ENCODE measurements at regions not wholly inside any gene's neighbourhood (a gene's known extent, or its start where the extent isn't known, plus 50 kb on each side); places are given as distances from the start of the nearest gene placed in this dataset.
"Not testable (repeated sequence)": the region's sequence is repeated elsewhere in the genome, so short reads cannot be mapped to it uniquely, and the experiment has no call there.

GRCh38 chr2:120498576-120499394 lies 152.8 kb downstream of the INHBB start:
- no peak for DNase-seq (ENCODE audit: low read depth in 2 of 2)

GRCh38 chr2:120499784-120500495 lies 154.0 kb downstream of the INHBB start:
- DNase-seq (ENCODE audit: low read depth in 2 of 2), result no peak

GRCh38 chr2:120501591-120501990 lies 155.7 kb downstream of the INHBB start:
- DNase-seq (ENCODE audit: low read depth in 2 of 2), result no peak

- DNase-seq (ENCODE audit: low read depth in 2 of 2), result no peak
These were observed 156.4 kb downstream of the INHBB start for GRCh38 chr2:120502357-120502756.

DNA sequence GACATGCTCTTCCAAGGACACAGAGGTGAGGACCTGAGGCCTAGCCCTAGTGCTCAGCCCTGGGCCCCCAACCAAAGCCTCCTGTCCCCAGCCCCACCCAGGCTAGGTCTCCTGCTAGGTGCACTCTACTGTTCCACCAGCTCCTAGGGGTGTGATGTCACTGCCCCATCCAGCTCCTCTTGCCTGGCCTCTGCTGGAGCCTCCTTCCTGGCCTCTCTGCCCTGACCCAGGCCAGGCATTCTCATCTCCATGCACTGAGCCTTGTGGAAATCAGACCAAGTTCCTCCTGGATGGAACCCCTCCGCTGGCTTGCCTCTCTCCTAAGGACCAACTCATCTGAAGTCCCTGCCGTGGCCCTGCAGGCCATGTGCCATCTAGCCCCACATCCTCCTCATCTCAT lies 156.8 kb downstream of the INHBB start:
- no peak for DNase-seq (ENCODE audit: low read depth in 2 of 2)

DNA sequence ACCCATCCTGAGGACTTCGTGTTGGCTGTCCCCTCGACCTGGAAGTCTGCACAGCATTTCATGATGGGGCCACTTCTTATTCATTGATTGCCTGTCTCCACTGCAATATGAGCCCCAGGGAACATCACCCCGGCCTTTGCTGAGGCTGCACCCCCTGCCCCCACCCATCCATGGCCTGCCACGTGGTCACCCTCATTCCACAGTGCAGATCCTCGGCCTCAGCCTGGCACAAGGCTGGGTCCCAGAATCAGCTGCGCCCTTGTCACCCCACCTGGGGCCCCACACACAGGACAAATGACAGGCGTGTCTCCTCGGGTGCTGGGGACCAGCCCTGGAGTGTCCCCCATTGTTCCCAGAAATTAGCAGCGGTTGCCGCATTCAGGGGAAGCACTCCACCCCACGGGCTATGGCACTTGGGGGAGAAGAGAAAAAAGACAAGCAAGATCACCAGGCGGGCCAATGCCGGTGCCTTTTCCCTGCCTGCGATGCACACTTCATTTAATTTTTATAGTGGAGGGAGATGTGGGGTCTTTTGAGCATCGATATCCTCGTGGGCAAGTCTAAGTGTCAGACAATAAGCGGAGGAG lies 157.4 kb downstream of the INHBB start:
- DNase-seq (ENCODE audit: low read depth in 2 of 2), result no peak

DNA sequence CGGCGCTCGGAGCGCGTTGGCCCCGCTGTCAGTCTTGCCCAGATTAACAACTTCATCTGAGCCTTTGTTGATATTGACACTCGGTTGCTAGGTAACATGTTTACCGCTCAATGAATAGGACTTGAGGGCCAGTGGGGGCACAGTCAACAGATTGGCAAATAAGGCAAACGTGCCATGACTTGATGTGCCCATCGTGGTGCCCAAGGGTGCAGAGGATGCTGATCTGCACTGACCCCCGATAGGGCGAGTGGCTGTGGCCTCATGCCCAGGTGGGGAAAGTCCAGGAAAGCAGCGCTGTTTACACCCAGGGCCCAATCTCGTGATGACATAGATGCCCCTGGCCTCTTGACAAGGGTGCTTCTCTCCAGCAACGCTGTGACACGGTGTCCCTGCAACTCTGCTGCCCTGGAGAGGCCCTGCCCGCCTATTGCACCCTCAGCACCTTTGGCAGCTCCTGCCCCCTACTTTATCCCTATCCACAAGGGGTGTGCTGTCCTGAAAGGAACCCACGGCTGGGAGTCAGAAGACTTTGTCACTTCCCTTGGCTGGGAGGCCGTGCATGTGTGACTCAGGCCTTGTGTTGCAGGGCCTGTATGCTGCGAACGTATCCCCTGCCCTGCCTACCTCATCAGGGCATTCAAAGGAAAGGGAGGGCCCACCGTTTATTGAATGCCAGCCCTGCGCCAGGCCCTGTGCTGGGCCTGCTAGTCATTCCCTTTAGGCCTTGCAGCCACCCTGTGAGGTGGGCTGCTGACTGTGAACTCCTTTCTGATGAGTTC lies 158.0 kb downstream of the INHBB start:
- DNase-seq (ENCODE audit: low read depth in 2 of 2), result no peak

DNA sequence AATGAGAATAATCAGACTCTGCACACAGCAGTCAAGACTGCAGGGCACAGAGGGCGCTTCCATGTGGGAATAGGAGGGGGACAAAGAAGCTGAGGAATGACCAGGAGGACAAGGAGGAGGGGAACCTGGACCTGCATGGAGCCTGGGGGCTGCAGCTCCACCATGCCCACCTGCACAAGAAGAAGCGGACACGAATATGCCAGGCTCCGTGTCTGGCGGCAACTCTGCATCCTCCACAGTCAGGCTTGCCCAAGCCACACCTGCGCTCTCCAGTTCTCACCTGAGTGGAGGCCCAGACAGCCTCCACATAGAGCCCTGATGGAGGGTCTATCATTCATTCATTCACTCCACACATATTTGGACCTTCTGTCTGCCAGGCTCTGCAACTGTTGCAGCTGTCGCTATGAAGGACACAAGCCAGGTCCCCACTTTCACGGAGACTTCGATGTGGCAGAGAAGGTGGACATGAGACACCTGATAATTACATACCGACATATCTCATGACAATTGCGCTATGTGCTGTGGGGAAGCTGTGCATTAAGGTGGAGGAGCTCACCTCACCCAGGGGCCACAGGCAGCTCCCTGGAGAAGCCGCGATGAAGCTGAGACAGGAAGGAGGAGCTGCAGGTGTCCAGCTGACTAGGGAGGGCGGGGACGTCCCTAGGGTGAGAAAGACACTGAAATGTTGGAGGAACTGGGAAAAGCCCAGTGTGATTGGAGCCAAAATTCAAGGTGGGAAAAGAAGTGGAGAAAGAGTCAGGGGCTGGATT lies 159.2 kb downstream of the INHBB start:
- DNase-seq (ENCODE audit: low read depth in 2 of 2), result no peak

DNA sequence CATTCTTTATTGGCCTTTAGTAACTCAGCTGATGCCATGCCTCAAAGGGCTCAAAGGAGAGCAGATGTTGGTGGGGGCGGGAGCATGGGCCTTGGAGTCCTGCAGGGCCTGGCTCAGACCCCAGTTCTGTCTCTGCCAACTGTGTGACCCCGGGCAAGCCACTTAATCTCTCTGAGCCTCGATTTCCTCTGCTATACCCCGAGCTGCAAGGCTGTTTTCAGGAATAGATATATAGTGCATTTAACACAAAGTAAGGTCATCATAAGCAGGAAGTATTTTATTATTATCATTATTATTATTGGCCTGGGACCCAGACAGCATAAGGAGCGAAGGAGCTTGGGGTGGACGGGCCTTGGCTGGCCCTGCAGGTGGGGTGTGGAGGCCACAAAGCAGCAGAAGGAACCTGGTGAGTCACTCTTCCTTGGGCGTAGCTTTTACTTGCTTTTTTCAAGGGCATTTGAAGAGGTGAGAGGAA lies 162.7 kb downstream of the INHBB start:
- DNase-seq (ENCODE audit: low read depth in 2 of 2), result no peak

DNA sequence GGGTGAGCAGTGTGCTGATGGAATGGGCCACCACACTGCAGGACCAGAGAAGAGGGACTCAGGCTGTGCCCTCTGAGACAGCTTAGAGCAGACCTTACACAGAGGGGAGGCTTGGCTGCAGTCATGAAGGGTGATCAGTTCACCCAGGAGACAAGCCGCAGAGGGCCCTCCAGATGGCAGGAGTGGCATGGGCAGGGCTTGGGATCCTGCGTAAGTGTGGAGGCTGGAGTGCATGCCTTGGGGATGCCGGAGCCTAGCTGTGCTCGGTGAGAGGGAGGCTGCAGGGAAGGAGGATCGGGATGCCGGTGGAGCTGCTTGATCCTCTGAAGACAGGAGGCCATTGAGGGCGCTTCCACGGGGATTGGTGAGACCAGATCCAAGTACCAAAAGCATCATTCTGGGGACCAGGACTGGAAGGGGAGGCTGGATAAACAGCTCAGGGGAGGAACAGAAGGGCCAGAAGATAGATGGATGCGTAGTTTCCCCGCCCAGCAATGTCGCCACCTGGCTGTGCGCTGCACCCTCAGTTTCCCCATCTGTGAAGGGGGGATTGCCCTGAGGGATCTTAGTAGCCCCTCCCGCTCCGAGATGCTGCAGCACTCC lies 163.4 kb downstream of the INHBB start:
- no peak for DNase-seq (ENCODE audit: low read depth in 2 of 2)

- DNase-seq (ENCODE audit: low read depth in 2 of 2), result no peak
These were observed 164.2 kb downstream of the INHBB start for GRCh38 chr2:120509991-120510735.

DNA sequence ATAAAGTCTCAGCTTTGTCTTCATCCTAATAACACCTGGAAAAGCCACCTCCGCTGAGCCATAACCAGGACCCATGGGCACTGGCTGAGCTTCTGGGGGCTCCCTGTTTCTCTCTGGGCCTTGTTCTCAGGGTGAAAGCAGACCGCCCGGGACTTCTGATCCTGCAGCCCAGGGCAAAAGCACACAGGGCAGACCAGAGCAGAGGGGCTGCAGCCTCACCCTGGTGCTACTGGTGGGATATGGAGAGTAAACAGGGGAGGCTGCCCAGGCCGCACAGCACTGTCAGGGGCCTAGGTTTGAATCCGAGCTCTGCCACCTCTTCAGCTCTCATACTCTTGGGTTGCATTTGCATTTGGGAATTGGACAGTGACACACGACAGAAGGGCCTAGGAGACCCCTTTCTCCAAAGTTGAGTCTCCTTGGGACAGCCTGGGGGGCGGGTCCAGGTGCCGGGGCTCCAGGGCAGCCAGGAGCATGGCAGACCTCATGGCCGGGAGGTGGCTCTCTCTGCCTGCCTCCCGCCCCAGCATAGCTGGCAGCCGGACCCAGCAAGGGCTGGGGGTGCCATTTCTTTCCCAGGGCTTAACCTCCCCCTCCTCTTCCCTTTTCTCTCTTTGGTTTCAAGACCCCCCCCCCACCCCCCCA lies 164.9 kb downstream of the INHBB start:
- no peak for DNase-seq (ENCODE audit: low read depth in 2 of 2)

- DNase-seq (ENCODE audit: low read depth in 2 of 2), result no peak
These were observed 165.6 kb downstream of the INHBB start for GRCh38 chr2:120511536-120511935.

DNA sequence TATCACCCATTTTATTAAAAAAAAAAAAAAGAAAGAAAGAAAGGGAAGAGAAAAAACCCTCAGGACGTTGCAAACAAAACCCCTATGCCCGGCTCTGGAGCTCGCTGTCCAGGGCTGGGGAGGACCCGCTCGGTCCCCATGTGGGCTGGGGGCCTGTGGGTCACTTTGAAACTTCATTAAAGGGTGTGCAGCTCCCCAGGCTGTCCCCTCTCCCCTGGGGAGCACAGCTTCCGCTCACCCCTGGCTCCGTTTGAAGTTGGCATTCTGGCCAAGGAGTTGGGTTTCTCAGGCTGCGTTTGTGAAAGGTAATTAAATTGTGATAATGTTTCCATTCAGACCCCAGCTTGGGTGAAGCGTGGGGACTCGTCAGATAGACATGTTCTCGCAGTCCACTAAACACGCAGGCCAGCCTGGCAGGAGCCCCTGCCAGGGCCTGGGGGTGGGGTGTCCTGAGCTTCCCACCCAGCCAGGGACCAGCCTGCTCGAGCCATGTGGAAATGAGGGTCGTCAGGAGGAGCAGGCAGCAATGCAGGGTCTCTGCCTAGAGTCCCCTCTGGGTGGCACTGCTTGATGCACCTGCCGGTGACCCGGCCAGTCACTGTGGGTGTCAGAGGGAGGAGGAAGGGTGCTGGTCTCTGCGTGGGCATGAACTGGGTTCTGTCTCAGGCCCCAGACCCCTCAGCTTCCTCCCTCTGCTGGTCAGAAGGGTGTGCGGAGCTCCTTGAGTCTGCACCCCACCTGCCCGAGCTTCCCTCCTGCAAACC lies 166.2 kb downstream of the INHBB start:
- DNase-seq (ENCODE audit: low read depth in 2 of 2), result no peak

GRCh38 chr2:120513776-120514357 lies 167.9 kb downstream of the INHBB start:
- no peak for DNase-seq (ENCODE audit: low read depth in 2 of 2)

DNA sequence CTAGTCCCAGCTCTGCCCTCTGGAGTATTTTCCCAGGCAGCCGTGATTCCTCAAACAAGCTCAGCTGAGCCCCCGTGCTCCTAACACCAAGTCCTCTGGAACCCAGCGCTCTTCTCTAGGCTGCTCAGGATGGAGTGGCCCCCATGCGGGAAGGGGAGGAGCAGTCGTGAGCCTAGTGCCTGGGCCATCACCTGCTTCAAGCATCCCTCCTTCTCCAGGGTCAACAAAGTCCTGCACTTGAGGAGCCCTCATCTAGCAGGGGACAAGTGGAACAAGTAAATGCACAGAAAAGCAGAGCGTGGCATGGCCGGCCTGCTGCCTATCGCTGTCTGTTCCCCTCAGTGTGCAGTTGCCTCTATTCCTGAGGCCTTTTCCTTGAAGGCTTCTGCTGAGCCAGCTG lies 168.6 kb downstream of the INHBB start:
- no peak for DNase-seq (ENCODE audit: low read depth in 2 of 2)

GRCh38 chr2:120515066-120515758 lies 169.3 kb downstream of the INHBB start:
- not testable (repeated sequence) for DNase-seq (ENCODE audit: low read depth in 2 of 2)

Measured in stimulated activated CD8-positive, alpha-beta memory T cell treated with anti-CD3 and anti-CD28 coated beads, Interleukin-7, amount 100 ng/mL, for 1 hour (primary cell).